Panc1 (cell line): ENCODE measurements at regions not wholly inside any gene's neighbourhood (a gene's known extent, or its start where the extent isn't known, plus 50 kb on each side); places are given as distances from the start of the nearest gene placed in this dataset.

ENCODE experiments used
- ATAC-seq: fragments of 200-7000 bp; cut with Tn5 transposase; 2 replicates; pipeline ENCODE4 v1.9.1; 2020; ENCODE audit warnings: mild to moderate bottlenecking, moderate library complexity
- BruUV-seq: library from RNA; stranded (reverse); fragments of 400-500 nt; replicated peaks from 2 replicates; lab custom pipeline; 2021; lab: Mats Ljungman, UMichigan
- CTCF ChIA-PET: fragments of 300-600 bp; sonication (Branson Sonifier 250); formaldehyde crosslinking; loops from one replicate; lab custom pipeline; 2022; ENCODE audit warnings: antibody characterized with exemption; lab: Charles Lee
- POLR2A ChIA-PET: fragments of 300-600 bp; sonication (Branson Sonifier 250); formaldehyde crosslinking; loops from one replicate; lab custom pipeline; 2022; ENCODE audit warnings: antibody characterized with exemption; lab: Charles Lee
- DNase-seq: peaks from one replicate; pipeline ENCODE4 v3.0.0-alpha.2; 2010; ENCODE audit warnings: low read depth, low spot score
- H3K27ac ChIP-seq: 2 replicates; pipeline ENCODE4 v1.5.1; 2011; ENCODE audit warnings: mild to moderate bottlenecking, low read length, inconsistent platforms
- H3K27me3 ChIP-seq: fragments of 200-500 bp; sonication (Bioruptor generic); 2 replicates; pipeline ENCODE4 v1.6.0; 2014; ENCODE audit warnings: low read length, inconsistent platforms; ENCODE audit not compliant: control insufficient read depth, insufficient read depth
- H3K36me3 ChIP-seq: fragments of 200-500 bp; sonication (Bioruptor generic); 2 replicates; pipeline ENCODE4 v1.5.1; 2014; ENCODE audit warnings: inconsistent platforms, mild to moderate bottlenecking, low read length, moderate library complexity; ENCODE audit not compliant: control insufficient read depth, insufficient read depth
- H3K4me1 ChIP-seq: 2 replicates; pipeline ENCODE4 v1.5.1; 2011; ENCODE audit warnings: inconsistent platforms, mild to moderate bottlenecking, low read length, moderate library complexity; ENCODE audit not compliant: control insufficient read depth, insufficient read depth
- H3K4me3 ChIP-seq, 2 experiments: 2 replicates each; pipeline ENCODE4 v1.5.1; 2011 to 2012; ENCODE audit warnings: low read depth in 2 of 2, low read length in 2 of 2, mild to moderate bottlenecking in 2 of 2, inconsistent platforms in 1 of 2, moderate library complexity in 1 of 2
- H3K9me3 ChIP-seq: fragments of 200-500 bp; sonication (Bioruptor generic); 2 replicates; pipeline ENCODE4 v1.5.1; 2014; ENCODE audit warnings: low read depth, mild to moderate bottlenecking, inconsistent platforms, low read length, moderate library complexity; ENCODE audit not compliant: control insufficient read depth, insufficient read depth
- POLR2AphosphoS5 ChIP-seq: IDR thresholded peaks from 2 replicates; pipeline ENCODE4 v1.6.1; 2012; ENCODE audit warnings: mild to moderate bottlenecking, low read depth, low read length, moderate library complexity
- SIN3A ChIP-seq: IDR thresholded peaks from 2 replicates; pipeline ENCODE4 v1.6.1; 2012; ENCODE audit warnings: low read depth, mild to moderate bottlenecking, low read length, moderate library complexity, borderline replicate concordance; ENCODE audit not compliant: insufficient read depth
- TCF7L2 ChIP-seq: IDR thresholded peaks from 2 replicates; pipeline ENCODE4 v1.6.1; 2011; ENCODE audit warnings: mild to moderate bottlenecking, low read depth, low read length, inconsistent platforms
- in situ Hi-C: cut with HindIII; loops from 2 replicates; pipeline ENCODE4 v1.10.0; 2016; ENCODE audit warnings: low sequenced_read_pairs, low pct_unique_long_range_greater_than_20kb
- intact Hi-C: fragments of 100-400 bp; cut with micrococcal nuclease; formaldehyde crosslinking; loops from one replicate; pipeline ENCODE4 v1.10.0; 2022; ENCODE audit not compliant: unreplicated experiment
- TF ChIP-seq, protein P1 (sequence below), 2 experiments: IDR thresholded peaks; 2 replicates each; pipeline ENCODE4 v1.6.1; 2011 to 2012; ENCODE audit warnings: low read depth in 2 of 2, control low read depth in 1 of 2, low read length in 1 of 2, mild to moderate bottlenecking in 1 of 2, moderate library complexity in 1 of 2; ENCODE audit not compliant: insufficient read depth in 1 of 2
- TF ChIP-seq, protein P2 (sequence below): fragments of 450-650 bp; IDR thresholded peaks from 2 replicates; pipeline ENCODE4 v1.5.1; 2017; ENCODE audit warnings: mild to moderate bottlenecking

DNA sequence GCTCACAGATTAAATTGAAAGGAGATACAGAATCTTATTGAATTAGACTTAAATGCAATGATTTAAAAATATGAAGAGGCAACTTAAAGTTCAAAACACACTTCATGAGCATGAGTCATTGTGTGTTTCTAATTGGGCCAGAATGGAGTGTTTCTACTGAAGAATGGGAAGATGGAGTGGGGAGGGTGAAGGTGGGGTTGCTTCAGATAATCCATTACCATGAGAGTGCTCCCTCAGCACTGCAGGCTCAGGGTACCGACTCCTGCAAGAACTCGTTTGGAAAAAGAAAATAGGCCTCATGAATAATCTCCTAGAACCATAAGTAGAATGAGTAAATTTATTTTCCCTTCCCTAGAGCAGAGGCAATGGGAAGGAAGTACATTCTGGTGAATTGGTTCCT lies 372.8 kb downstream of the TOX3 start:
- BruUV-seq, result no TSS peak
- ChIA-PET POLR2A (no interaction called here), CTCF (no interaction called here)

DNA sequence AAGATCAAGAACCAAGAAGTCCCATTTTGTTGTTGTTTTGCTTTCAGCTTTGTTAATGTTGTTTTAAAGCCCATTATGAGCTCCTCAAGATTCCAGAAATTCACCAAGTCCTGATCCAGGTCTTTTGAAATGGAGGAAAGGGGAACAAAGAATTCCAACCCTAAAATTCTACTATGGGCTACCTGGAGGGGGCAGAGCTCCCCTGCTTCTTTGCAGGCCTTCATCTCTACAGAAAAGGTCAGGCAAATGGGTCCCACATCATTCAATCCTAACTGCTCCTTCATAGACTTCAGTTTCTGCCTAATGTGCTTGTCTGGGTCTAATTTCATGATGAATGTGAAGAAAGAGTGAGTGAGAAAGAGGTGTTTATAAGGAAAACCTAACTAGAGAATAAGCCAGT lies 375.5 kb downstream of the TOX3 start:
- Histone ChIP-seq H3K9me3 (no peaks in the 10 kb centered on the region), H3K27ac (no peak overlapping the region), H3K4me3 (no peak overlapping the region), H3K27me3 (no peaks in the 10 kb centered on the region), H3K4me1 (no peaks in the 10 kb centered on the region), H3K36me3 (no peaks in the 10 kb centered on the region)
- ChIA-PET POLR2A (no interaction called here), CTCF (no interaction called here)
- intact Hi-C loops (no loop called here), in situ Hi-C loops (no loop called here)
- no peak for ATAC-seq
- no peak for TF ChIP-seq POLR2AphosphoS5
- no peak for TF ChIP-seq SIN3A
- TF ChIP-seq, protein P1, sequence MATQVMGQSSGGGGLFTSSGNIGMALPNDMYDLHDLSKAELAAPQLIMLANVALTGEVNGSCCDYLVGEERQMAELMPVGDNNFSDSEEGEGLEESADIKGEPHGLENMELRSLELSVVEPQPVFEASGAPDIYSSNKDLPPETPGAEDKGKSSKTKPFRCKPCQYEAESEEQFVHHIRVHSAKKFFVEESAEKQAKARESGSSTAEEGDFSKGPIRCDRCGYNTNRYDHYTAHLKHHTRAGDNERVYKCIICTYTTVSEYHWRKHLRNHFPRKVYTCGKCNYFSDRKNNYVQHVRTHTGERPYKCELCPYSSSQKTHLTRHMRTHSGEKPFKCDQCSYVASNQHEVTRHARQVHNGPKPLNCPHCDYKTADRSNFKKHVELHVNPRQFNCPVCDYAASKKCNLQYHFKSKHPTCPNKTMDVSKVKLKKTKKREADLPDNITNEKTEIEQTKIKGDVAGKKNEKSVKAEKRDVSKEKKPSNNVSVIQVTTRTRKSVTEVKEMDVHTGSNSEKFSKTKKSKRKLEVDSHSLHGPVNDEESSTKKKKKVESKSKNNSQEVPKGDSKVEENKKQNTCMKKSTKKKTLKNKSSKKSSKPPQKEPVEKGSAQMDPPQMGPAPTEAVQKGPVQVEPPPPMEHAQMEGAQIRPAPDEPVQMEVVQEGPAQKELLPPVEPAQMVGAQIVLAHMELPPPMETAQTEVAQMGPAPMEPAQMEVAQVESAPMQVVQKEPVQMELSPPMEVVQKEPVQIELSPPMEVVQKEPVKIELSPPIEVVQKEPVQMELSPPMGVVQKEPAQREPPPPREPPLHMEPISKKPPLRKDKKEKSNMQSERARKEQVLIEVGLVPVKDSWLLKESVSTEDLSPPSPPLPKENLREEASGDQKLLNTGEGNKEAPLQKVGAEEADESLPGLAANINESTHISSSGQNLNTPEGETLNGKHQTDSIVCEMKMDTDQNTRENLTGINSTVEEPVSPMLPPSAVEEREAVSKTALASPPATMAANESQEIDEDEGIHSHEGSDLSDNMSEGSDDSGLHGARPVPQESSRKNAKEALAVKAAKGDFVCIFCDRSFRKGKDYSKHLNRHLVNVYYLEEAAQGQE (IDR thresholded peaks at IDR 0.05; ENCODE audit: insufficient read depth in 1 of 2, low read depth in 2 of 2, low read length in 1 of 2), result no peak
- TF ChIP-seq, protein P2, sequence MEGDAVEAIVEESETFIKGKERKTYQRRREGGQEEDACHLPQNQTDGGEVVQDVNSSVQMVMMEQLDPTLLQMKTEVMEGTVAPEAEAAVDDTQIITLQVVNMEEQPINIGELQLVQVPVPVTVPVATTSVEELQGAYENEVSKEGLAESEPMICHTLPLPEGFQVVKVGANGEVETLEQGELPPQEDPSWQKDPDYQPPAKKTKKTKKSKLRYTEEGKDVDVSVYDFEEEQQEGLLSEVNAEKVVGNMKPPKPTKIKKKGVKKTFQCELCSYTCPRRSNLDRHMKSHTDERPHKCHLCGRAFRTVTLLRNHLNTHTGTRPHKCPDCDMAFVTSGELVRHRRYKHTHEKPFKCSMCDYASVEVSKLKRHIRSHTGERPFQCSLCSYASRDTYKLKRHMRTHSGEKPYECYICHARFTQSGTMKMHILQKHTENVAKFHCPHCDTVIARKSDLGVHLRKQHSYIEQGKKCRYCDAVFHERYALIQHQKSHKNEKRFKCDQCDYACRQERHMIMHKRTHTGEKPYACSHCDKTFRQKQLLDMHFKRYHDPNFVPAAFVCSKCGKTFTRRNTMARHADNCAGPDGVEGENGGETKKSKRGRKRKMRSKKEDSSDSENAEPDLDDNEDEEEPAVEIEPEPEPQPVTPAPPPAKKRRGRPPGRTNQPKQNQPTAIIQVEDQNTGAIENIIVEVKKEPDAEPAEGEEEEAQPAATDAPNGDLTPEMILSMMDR, result no peak
- TF ChIP-seq TCF7L2, result no peak
- no peak for DNase-seq
- BruUV-seq, result no TSS peak

More for the DNA sequence above, 372.8 kb downstream of the TOX3 start:
- Histone ChIP-seq H3K4me3 (no peak overlapping the region), H3K4me1 (no peaks in the 10 kb centered on the region), H3K27me3 (no peaks in the 10 kb centered on the region), H3K36me3 (no peaks in the 10 kb centered on the region), H3K9me3 (no peaks in the 10 kb centered on the region), H3K27ac (no peak overlapping the region)
- DNase-seq (no peak), ATAC-seq (no peak)
- TF ChIP-seq, protein P1 (IDR thresholded peaks at IDR 0.05; ENCODE audit: insufficient read depth in 1 of 2, low read depth in 2 of 2, low read length in 1 of 2), result no peak
- TF ChIP-seq POLR2AphosphoS5 (no peak), TCF7L2 (no peak), SIN3A (no peak)
- TF ChIP-seq, protein P2, result no peak
- intact Hi-C loops (no loop called here), in situ Hi-C loops (no loop called here)
